ENCODE measurements at regions not wholly inside any gene's neighbourhood (a gene's known extent, or its start where the extent isn't known, plus 50 kb on each side); places are given as distances from the start of the nearest gene placed in this dataset.

DNA sequence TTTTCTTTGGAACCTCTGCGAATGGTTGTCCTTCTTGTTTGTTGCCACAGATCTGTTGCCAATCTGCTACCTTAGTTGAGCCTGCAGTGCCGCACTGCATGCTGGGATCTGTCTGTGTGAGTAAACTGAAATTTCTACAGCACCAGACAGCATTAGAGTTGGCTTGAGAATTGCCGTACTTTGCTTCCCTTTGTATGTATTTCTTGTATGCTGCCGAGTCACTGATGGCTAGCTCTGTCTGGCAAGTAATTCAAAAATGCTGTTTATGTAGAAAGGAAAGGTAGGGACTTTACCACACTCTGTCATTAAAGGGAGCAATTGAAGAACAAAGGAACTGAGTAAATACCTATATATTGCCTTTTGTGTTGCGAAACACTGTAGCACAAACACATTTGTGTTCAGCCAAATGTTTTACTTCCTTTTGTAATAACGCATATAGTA, 857.4 kb downstream of the USP25 start:
- H3K27ac ChIP-seq: peak overlapping the region; percentile 44; the same call in 1 of the 2 replicates
- no peak for TF ChIP-seq ZFX (IDR thresholded peaks at IDR 0.05)
- TF ChIP-seq, protein P1, sequence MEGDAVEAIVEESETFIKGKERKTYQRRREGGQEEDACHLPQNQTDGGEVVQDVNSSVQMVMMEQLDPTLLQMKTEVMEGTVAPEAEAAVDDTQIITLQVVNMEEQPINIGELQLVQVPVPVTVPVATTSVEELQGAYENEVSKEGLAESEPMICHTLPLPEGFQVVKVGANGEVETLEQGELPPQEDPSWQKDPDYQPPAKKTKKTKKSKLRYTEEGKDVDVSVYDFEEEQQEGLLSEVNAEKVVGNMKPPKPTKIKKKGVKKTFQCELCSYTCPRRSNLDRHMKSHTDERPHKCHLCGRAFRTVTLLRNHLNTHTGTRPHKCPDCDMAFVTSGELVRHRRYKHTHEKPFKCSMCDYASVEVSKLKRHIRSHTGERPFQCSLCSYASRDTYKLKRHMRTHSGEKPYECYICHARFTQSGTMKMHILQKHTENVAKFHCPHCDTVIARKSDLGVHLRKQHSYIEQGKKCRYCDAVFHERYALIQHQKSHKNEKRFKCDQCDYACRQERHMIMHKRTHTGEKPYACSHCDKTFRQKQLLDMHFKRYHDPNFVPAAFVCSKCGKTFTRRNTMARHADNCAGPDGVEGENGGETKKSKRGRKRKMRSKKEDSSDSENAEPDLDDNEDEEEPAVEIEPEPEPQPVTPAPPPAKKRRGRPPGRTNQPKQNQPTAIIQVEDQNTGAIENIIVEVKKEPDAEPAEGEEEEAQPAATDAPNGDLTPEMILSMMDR (conservative IDR thresholded peaks at IDR 0.05): no peak

DNA sequence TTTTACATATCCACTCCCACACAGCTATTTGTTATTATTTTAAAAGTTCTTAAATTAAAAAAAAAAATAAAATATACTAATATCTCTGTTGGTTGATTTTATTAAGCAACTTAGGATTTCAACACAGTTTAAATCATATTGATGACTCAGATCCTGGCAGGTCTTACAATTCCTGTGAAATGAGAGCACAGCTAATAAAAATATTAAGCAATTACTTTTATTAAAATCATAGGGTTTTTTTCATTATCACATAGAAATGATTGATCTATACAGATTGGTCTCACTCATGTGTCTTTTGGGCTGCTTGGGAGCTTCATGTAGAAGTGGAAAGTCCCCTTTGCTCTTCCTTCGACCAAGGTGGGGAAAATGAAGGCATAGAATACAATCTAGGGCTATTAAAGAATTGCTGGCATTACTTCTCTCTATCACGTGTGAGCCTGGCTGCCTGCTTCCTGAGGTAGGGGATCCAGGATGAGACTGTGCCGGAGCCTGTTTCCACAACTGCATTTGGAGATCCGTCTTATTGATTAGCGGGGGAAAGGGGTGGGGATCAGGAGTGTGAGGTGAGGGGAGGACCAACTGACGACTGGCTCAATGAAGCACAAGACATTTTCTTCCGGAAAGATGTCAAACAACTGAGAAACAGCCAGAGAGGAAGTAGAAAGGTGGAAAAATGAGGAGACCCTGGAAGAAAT, 858.0 kb downstream of the USP25 start:
- H3K27ac ChIP-seq: peak overlapping the region; percentile 54
- TF ChIP-seq, protein P1 (conservative IDR thresholded peaks at IDR 0.05): no peak
- TF ChIP-seq ZFX (IDR thresholded peaks at IDR 0.05): no peak

DNA sequence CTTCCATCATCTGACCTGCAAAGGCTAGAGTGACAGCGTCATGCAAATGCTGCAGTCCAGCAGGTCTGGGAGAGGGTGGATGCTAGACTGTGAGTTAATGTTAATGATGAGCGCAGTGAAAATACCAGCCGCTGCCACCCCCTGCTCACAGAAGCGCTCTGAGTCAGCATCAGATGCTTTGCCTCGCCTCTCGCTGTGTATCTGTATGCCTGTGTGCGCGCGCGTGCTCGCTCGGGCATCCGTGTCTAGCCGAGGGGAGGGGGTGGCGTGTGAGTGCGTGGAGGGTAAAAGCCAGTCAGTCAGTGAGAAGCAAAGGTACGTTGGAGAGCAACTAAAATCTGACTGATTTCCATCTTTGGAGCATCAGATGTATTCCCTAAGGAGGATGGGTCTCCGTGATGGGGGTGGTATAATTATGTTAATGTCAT, 858.7 kb downstream of the USP25 start:
- peak overlapping the region; percentile 54 for H3K27ac ChIP-seq
- TF ChIP-seq ZFX (IDR thresholded peaks at IDR 0.05): no peak
- TF ChIP-seq, protein P1 (conservative IDR thresholded peaks at IDR 0.05): no peak

DNA sequence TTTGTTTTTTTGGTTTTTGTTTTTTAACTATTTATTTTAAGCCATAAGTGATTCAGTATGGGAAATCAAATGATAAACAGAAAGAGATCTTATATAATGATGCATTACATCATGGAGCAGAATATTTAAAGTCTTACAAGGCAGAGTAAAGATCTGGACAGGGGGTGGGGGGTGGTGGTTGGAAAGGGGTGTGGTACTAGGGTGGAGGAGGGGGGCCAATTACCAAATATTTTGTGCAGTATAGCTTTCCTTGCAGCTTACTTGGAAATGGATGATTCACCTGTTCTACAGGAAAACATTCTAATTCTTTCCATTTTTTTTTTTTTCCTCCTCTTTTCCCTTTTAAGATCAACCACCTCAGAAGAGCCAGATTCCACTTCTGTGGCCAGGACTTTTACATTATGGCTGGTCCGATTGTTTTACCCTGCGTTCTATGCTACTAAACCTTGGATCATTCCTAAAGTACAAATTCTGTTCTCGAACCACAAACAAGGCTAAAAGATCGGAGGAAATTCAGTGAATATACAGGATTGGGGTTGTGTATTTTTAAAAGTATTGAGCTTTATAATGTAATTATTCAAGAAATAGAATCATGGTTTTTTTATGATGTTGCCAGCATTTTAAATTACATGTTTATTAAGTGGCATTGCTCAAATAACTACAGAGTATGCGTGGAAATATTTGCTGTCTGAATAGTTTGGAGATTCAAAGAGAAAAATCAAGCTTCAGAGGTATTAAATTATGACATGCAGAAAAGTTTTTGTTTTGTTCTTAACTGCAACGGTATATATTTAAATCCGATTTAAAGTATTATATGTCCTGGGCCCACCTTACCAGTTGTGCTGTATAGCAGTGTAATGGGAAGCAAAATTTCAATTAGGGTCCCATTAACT, 859.5 kb downstream of the USP25 start:
- no peak overlapping the region for H3K27ac ChIP-seq
- no peak for TF ChIP-seq ZFX (IDR thresholded peaks at IDR 0.05)
- TF ChIP-seq, protein P1 (conservative IDR thresholded peaks at IDR 0.05): no peak

DNA sequence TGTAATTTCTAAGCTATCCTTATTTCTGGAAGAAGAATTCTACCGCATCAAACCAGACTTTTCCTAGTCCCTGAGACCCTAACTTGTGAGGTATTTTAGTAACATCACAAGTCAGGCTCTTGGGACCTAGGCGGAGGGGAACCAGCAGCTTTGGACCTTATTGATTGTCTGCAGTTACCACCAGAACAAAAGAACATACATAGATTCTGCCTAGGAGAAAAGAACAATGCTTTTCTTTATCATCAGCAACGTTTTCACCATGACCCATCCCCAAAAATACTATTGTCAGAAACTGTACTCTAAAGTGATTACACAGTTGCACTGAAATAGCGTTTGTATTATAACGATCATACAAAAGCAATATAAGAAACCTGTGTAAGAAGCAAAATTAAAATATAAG, 860.4 kb downstream of the USP25 start:
- no peak overlapping the region for H3K27ac ChIP-seq

DNA sequence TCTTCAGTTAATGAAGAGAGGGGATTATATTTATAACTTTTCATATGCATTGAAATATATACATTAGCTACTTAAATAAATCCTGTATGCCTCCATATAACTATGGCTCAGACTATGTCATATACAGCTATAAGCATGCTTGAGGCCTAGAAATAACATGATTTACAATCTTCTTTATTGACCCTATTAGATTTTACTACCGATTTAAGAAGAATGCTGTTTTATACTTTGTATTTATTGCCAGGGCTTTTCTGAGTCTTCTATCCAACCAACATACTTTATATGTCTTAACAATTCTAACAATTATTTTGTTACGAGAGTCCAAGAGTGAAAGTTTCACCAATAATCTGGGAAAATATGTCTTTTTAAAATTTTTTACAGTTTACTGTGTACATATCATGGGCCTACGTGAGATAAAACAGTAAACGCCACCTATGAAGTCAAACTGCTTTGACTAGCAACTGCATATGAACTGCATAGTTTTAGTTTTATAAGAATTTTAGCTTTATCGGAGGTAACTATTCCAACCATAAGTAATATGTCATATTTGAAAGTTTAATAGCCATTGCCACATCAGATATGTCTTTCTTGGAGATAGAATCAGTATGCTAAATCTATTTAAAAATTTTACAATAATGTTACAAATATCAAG, 861.0 kb downstream of the USP25 start:
- H3K27ac ChIP-seq: no peak overlapping the region
- TF ChIP-seq, protein P1 (conservative IDR thresholded peaks at IDR 0.05): no peak
- no peak for TF ChIP-seq ZFX (IDR thresholded peaks at IDR 0.05)

More for the DNA sequence above, 860.4 kb downstream of the USP25 start:
- TF ChIP-seq ZFX (IDR thresholded peaks at IDR 0.05): no peak
- TF ChIP-seq, protein P1 (conservative IDR thresholded peaks at IDR 0.05): no peak

Data from C4-2B (cell line).